ENCODE measurements at regions not wholly inside any gene's neighbourhood (a gene's known extent, or its start where the extent isn't known, plus 50 kb on each side); places are given as distances from the start of the nearest gene placed in this dataset.

GRCh38 chr3:162096874-162097273 is 600.3 kb downstream of the OTOL1 start:
- TF ChIP-seq CTCF (IDR thresholded peaks at IDR 0.05; ENCODE audit: unreplicated experiment) = no peak
- Mint-ChIP-seq H3K27me3 (no peaks in the 10 kb centered on the region), H3K4me3 (ENCODE audit: low read depth) (no peak overlapping the region), H3K9me3 (ENCODE audit: low read depth) (no peaks in the 10 kb centered on the region), H3K36me3 (ENCODE audit: insufficient read depth) (no peaks in the 10 kb centered on the region), H3K27ac (no peak overlapping the region), H3K4me1 (ENCODE audit: low read depth) (no peaks in the 10 kb centered on the region)
- DNase-seq (ENCODE audit: low spot score, unreplicated experiment) = no peak

- no peak overlapping the region for H3K4me3 Mint-ChIP-seq (ENCODE audit: low read depth)
- peaks cover 9% of the 10 kb centered on the region for H3K4me1 Mint-ChIP-seq (ENCODE audit: low read depth)
Observed at GRCh38 chr3:162103808-162104207, 607.2 kb downstream of the OTOL1 start.

GRCh38 chr3:162111861-162112260 is 615.3 kb downstream of the OTOL1 start:
- no peak for TF ChIP-seq CTCF (IDR thresholded peaks at IDR 0.05; ENCODE audit: unreplicated experiment)
- peaks cover 7% of the 10 kb centered on the region for H3K4me1 Mint-ChIP-seq (ENCODE audit: low read depth)

More at GRCh38 chr3:162103808-162104207, 607.2 kb downstream of the OTOL1 start:
- DNase-seq (ENCODE audit: low spot score, unreplicated experiment) = no peak
- no peak for TF ChIP-seq CTCF (IDR thresholded peaks at IDR 0.05; ENCODE audit: unreplicated experiment)
- no peaks in the 10 kb centered on the region for H3K9me3 Mint-ChIP-seq (ENCODE audit: low read depth)
- H3K36me3 Mint-ChIP-seq (ENCODE audit: insufficient read depth) = no peaks in the 10 kb centered on the region
- no peak overlapping the region for H3K27ac Mint-ChIP-seq
- no peaks in the 10 kb centered on the region for H3K27me3 Mint-ChIP-seq

GRCh38 chr3:162112719-162113118 is 616.1 kb downstream of the OTOL1 start:
- no peak for TF ChIP-seq CTCF (IDR thresholded peaks at IDR 0.05; ENCODE audit: unreplicated experiment)
- H3K4me3 Mint-ChIP-seq (ENCODE audit: low read depth) = no peak overlapping the region
- no peaks in the 10 kb centered on the region for H3K27me3 Mint-ChIP-seq
- no peak overlapping the region for H3K27ac Mint-ChIP-seq
- H3K4me1 Mint-ChIP-seq (ENCODE audit: low read depth) = peaks cover 7% of the 10 kb centered on the region
- H3K36me3 Mint-ChIP-seq (ENCODE audit: insufficient read depth) = no peaks in the 10 kb centered on the region
- DNase-seq (ENCODE audit: low spot score, unreplicated experiment) = no peak
- H3K9me3 Mint-ChIP-seq (ENCODE audit: low read depth) = no peaks in the 10 kb centered on the region

More at GRCh38 chr3:162111861-162112260, 615.3 kb downstream of the OTOL1 start:
- H3K9me3 Mint-ChIP-seq (ENCODE audit: low read depth) = no peaks in the 10 kb centered on the region
- no peaks in the 10 kb centered on the region for H3K36me3 Mint-ChIP-seq (ENCODE audit: insufficient read depth)
- no peak overlapping the region for H3K4me3 Mint-ChIP-seq (ENCODE audit: low read depth)
- no peaks in the 10 kb centered on the region for H3K27me3 Mint-ChIP-seq
- DNase-seq (ENCODE audit: low spot score, unreplicated experiment) = no peak
- H3K27ac Mint-ChIP-seq = no peak overlapping the region

- Mint-ChIP-seq H3K4me3 (ENCODE audit: low read depth) (no peak overlapping the region), H3K9me3 (ENCODE audit: low read depth) (peaks cover 3% of the 10 kb centered on the region), H3K4me1 (ENCODE audit: low read depth) (peaks cover 2% of the 10 kb centered on the region), H3K27ac (no peak overlapping the region), H3K36me3 (ENCODE audit: insufficient read depth) (no peaks in the 10 kb centered on the region), H3K27me3 (no peaks in the 10 kb centered on the region)
- TF ChIP-seq CTCF (IDR thresholded peaks at IDR 0.05; ENCODE audit: unreplicated experiment) = no peak
- no peak for DNase-seq (ENCODE audit: low spot score, unreplicated experiment)
Observed at GRCh38 chr3:162117961-162118360, 621.4 kb downstream of the OTOL1 start.

All from progenitor cell of endocrine pancreas (in vitro differentiated cells).